Upper lobe of left lung (tissue), 6 donors: ENCODE measurements at regions not wholly inside any gene's neighbourhood (a gene's known extent, or its start where the extent isn't known, plus 50 kb on each side); places are given as distances from the start of the nearest gene placed in this dataset.

Experiments
- ATAC-seq, 2 donors: fragments of 200-7000 bp; cut with Tn5 transposase; one replicate each; pipeline ENCODE4 v1.9.1; 2022; ENCODE audit warnings: mild to moderate bottlenecking in 2 of 2, moderate library complexity in 2 of 2; ENCODE audit not compliant: low FRiP score in 2 of 2
- DNase-seq, 2 donors: peaks; one replicate each; pipeline ENCODE4 v3.0.0-alpha.2; 2019 to 2020
- H3K27ac ChIP-seq, 4 donors: fragments of 200-600 bp; sonication (generic); one replicate each; pipeline ENCODE4 v1.5.1; 2016 to 2019
- H3K27me3 ChIP-seq, 4 donors: fragments of 200-600 bp; sonication (generic); one replicate each; pipeline ENCODE4 v1.5.1; 2017 to 2019
- H3K36me3 ChIP-seq, 4 donors: fragments of 200-600 bp; sonication (generic); one replicate each; pipeline ENCODE4 v1.5.1; 2016 to 2019
- H3K4me1 ChIP-seq, 4 donors: fragments of 200-600 bp; sonication (generic); one replicate each; pipeline ENCODE4 v1.5.1; 2018 to 2019
- H3K4me3 ChIP-seq, 4 donors: fragments of 200-600 bp; sonication (generic); one replicate each; pipeline ENCODE4 v1.5.1; 2017 to 2019; ENCODE audit warnings: mild to moderate bottlenecking in 2 of 4, moderate library complexity in 1 of 4
- H3K9me3 ChIP-seq, 4 donors: fragments of 200-600 bp; sonication (generic); one replicate each; pipeline ENCODE4 v1.5.1; 2018 to 2019
- CTCF ChIP-seq, 6 experiments: fragments of 450-650 bp in 4 of 6; fragments of 200-600 bp in 2 of 6; sonication (generic) in 2 of 6; IDR thresholded peaks; one replicate each; pipeline ENCODE4 v1.5.1; 2016 to 2019; ENCODE audit warnings: antibody characterized with exemption in 6 of 6
- EP300 ChIP-seq, 4 donors: sonication (generic); formaldehyde crosslinking; IDR thresholded peaks; one replicate each; pipeline ENCODE4 v1.5.1; 2017; ENCODE audit warnings: antibody characterized with exemption in 4 of 4, control low read depth in 2 of 4
- POLR2A ChIP-seq, 4 donors: fragments of 450-650 bp; IDR thresholded peaks; one replicate each; pipeline ENCODE4 v1.5.1; 2016 to 2017; ENCODE audit warnings: antibody characterized with exemption in 4 of 4, mild to moderate bottlenecking in 2 of 4
- POLR2AphosphoS5 ChIP-seq, 2 donors: sonication (generic); formaldehyde crosslinking; IDR thresholded peaks; one replicate each; pipeline ENCODE4 v1.5.1; 2017; ENCODE audit warnings: antibody characterized with exemption in 2 of 2
- WGBS, 2 donors: methylation state at CpG; one replicate each; pipeline ENCODE4 v1.1.5; 2017 to 2018; 5-methylcytosine and 5-hydroxymethylcytosine counted together
- donor health status: DM: no; HTN: no; CAD: no; lungs with moderate emphysema.
- donor health status: DM: no; HTN: yes; CAD: no; lungs with severe emphysema.

DNA sequence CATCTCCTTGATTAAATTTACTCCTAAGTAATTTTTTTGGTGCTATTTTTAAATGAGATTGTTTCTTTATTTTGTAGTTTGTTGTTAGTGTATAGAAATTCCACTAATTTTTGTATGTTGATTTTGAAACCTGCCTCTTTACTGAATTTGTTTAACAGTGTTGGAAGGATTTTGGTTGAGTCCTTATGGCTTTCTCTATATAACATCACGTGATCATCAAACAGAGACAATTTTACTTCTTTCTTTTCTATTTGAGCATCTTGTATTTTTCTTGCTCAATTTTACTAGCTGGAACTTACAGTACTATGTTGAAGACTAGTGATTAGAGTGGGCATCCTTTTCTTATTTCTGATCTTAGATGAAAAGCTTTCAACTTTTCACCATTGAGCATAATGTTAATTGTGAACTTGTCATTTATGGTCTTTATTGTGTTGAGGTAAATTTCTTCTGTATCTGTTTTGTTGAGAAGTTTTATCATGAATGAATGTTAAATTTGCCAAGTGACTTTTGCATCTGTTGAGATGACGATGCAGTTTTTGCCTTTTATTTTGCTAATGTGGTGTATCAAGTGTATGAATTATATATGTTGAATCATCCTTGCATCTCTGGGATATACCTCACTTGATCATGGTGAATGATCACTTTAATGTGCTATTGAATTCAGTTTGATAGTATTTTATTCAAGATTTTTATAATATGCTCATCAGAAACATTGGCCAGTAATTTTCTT is 645.3 kb upstream of the DDX18 start:
- no peak overlapping the region for H3K4me3 ChIP-seq
- WGBS, 2 donors, result 75 to 79% methylated on average over 2 of the region's 2 CpGs
- no peaks in the 10 kb centered on the region for H3K4me1 ChIP-seq
- ATAC-seq, result no peak
- TF ChIP-seq EP300 (IDR thresholded peaks at IDR 0.05) (no peak), POLR2A (IDR thresholded peaks at IDR 0.05) (no peak), CTCF (IDR thresholded peaks at IDR 0.05) (no peak), POLR2AphosphoS5 (IDR thresholded peaks at IDR 0.05) (no peak)
- DNase-seq, result no peak
- H3K36me3 ChIP-seq, result no peaks in the 10 kb centered on the region
- H3K9me3 ChIP-seq, result peaks cover 0 to 14% (median 3%) of the 10 kb centered on the region in 4 donors
- H3K27ac ChIP-seq, result no peak overlapping the region
- no peaks in the 10 kb centered on the region for H3K27me3 ChIP-seq

- no peaks in the 10 kb centered on the region for H3K4me1 ChIP-seq
- no peaks in the 10 kb centered on the region for H3K27me3 ChIP-seq
- ATAC-seq (no peak), DNase-seq (no peak)
- TF ChIP-seq EP300 (IDR thresholded peaks at IDR 0.05) (no peak), CTCF (IDR thresholded peaks at IDR 0.05) (no peak), POLR2A (IDR thresholded peaks at IDR 0.05) (no peak), POLR2AphosphoS5 (IDR thresholded peaks at IDR 0.05) (no peak)
- 85 to 93% methylated on average over 1 of the region's 1 CpG for WGBS, 2 donors
- no peak overlapping the region for H3K4me3 ChIP-seq
- no peaks in the 10 kb centered on the region for H3K36me3 ChIP-seq
- peaks cover 0 to 14% (median 3%) of the 10 kb centered on the region in 4 donors for H3K9me3 ChIP-seq
- H3K27ac ChIP-seq, result no peak overlapping the region
Observed at GRCh38 chr2:117170897-117171296, 643.6 kb upstream of the DDX18 start.

- H3K9me3 ChIP-seq, result peaks cover 0 to 3% (median 0%) of the 10 kb centered on the region in 4 donors
- DNase-seq, result no peak
- no peak overlapping the region for H3K4me3 ChIP-seq
- no peaks in the 10 kb centered on the region for H3K4me1 ChIP-seq
- TF ChIP-seq CTCF (IDR thresholded peaks at IDR 0.05) (no peak), POLR2AphosphoS5 (IDR thresholded peaks at IDR 0.05) (no peak), EP300 (IDR thresholded peaks at IDR 0.05) (no peak), POLR2A (IDR thresholded peaks at IDR 0.05) (no peak)
- no peaks in the 10 kb centered on the region for H3K36me3 ChIP-seq
- no peak overlapping the region for H3K27ac ChIP-seq
- WGBS, 2 donors, result 89 to 96% methylated on average over 3 of the region's 3 CpGs
- no peaks in the 10 kb centered on the region for H3K27me3 ChIP-seq
- no peak for ATAC-seq
Observed at GRCh38 chr2:117179405-117179804, 635.1 kb upstream of the DDX18 start.

- H3K4me1 ChIP-seq, result no peaks in the 10 kb centered on the region
- no peaks in the 10 kb centered on the region for H3K27me3 ChIP-seq
- no peak overlapping the region for H3K4me3 ChIP-seq
- no peak overlapping the region for H3K27ac ChIP-seq
- no peak for TF ChIP-seq EP300 (IDR thresholded peaks at IDR 0.05)
- no peak for TF ChIP-seq POLR2AphosphoS5 (IDR thresholded peaks at IDR 0.05)
- TF ChIP-seq CTCF (IDR thresholded peaks at IDR 0.05), result no peak
- no peak for TF ChIP-seq POLR2A (IDR thresholded peaks at IDR 0.05)
- ATAC-seq, result no peak
- DNase-seq, result no peak
- WGBS, 2 donors, result 77 to 83% methylated on average over 6 of the region's 6 CpGs
- no peaks in the 10 kb centered on the region for H3K36me3 ChIP-seq
- H3K9me3 ChIP-seq, result no peaks in the 10 kb centered on the region
Observed at GRCh38 chr2:117190856-117191559, 623.5 kb upstream of the DDX18 start.
